Ovary (tissue), 7 donors: ENCODE measurements at regions not wholly inside any gene's neighbourhood (a gene's known extent, or its start where the extent isn't known, plus 50 kb on each side); places are given as distances from the start of the nearest gene placed in this dataset.

ENCODE experiments used
- DNase-seq, 5 donors: peaks; one replicate each; pipeline ENCODE4 v3.0.0-alpha.2; 2019 to 2020
- H3K27ac ChIP-seq, 2 donors: fragments of 200-600 bp; one replicate each; pipeline versions ENCODE4 v1.5.1 to v1.8.0; 2019 to 2022
- H3K27me3 ChIP-seq: fragments of 200-600 bp; one replicate; pipeline ENCODE4 v1.8.0; 2022
- H3K36me3 ChIP-seq: fragments of 200-600 bp; sonication (generic); one replicate; pipeline ENCODE4 v1.5.1; 2019
- H3K4me1 ChIP-seq: one replicate; pipeline ENCODE4 v1.8.1; 2013; ENCODE audit warnings: mild to moderate bottlenecking, moderate library complexity; ENCODE audit not compliant: insufficient read depth
- H3K4me3 ChIP-seq: fragments of 200-600 bp; sonication (generic); one replicate; pipeline ENCODE4 v1.5.1; 2017
- H3K9me3 ChIP-seq, 2 donors: fragments of 200-600 bp in 1 of 2; sonication (generic) in 1 of 2; one replicate each; pipeline versions ENCODE4 v1.5.1 to v1.8.1; 2013 to 2019; ENCODE audit warnings: mild to moderate bottlenecking in 1 of 2, moderate library complexity in 1 of 2
- EP300 ChIP-seq: sonication (generic); formaldehyde crosslinking; IDR thresholded peaks from one replicate; pipeline ENCODE4 v1.6.1; 2017; ENCODE audit warnings: antibody characterized with exemption
- POLR2A ChIP-seq: fragments of 450-650 bp; IDR thresholded peaks from one replicate; pipeline ENCODE4 v1.6.1; 2017; ENCODE audit warnings: antibody characterized with exemption, mild to moderate bottlenecking, moderate library complexity
- WGBS, 3 donors: extraction: QIAGEN DNeasy Blood & Tissue Kit in 1 of 3; methylation state at CpG; one replicate each; pipeline versions ENCODE4 v1.1.5 to v1.1.7; 2013 to 2017; 5-methylcytosine and 5-hydroxymethylcytosine counted together
- intact Hi-C, 4 donors: fragments of 100-400 bp; cut with DNase I; formaldehyde crosslinking; loops; one replicate each; pipeline versions ENCODE4 v1.11.0 to v1.15.1; 2022 to 2023
- TF ChIP-seq, protein P1 (sequence below), 3 donors: fragments of 450-650 bp in 2 of 3; fragments of 200-600 bp in 1 of 3; IDR thresholded peaks; one replicate each; pipeline versions ENCODE4 v1.5.1 to v1.8.0; 2016 to 2022; ENCODE audit warnings: antibody characterized with exemption in 3 of 3, mild to moderate bottlenecking in 1 of 3
- donor health status: DM: no; HTN: no; CAD: no; lungs with moderate emphysema.
- donor health status: DM: no; HTN: no; CAD: no.
- donor health status: Bipolar disorder and iron deficiency.
- donor health status: DM: no; HTN: no; CAD: no.
- donor health status: DM: yes; HTN: yes; CAD: no.

GRCh38 chr1:79215311-79215710, 208.8 kb upstream of the ADGRL4 start:
- no peaks in the 10 kb centered on the region for H3K4me1 ChIP-seq
- no peaks in the 10 kb centered on the region for H3K36me3 ChIP-seq
- intact Hi-C loops: no loop called here
- H3K27ac ChIP-seq: no peak overlapping the region
- no peaks in the 10 kb centered on the region for H3K27me3 ChIP-seq
- H3K9me3 ChIP-seq: no peaks in the 10 kb centered on the region
- no peak for DNase-seq
- 89 to 90% (median 90%) methylated on average over 4 of the region's 4 CpGs for WGBS, 3 donors
- H3K4me3 ChIP-seq: no peak overlapping the region
- TF ChIP-seq, protein P1, sequence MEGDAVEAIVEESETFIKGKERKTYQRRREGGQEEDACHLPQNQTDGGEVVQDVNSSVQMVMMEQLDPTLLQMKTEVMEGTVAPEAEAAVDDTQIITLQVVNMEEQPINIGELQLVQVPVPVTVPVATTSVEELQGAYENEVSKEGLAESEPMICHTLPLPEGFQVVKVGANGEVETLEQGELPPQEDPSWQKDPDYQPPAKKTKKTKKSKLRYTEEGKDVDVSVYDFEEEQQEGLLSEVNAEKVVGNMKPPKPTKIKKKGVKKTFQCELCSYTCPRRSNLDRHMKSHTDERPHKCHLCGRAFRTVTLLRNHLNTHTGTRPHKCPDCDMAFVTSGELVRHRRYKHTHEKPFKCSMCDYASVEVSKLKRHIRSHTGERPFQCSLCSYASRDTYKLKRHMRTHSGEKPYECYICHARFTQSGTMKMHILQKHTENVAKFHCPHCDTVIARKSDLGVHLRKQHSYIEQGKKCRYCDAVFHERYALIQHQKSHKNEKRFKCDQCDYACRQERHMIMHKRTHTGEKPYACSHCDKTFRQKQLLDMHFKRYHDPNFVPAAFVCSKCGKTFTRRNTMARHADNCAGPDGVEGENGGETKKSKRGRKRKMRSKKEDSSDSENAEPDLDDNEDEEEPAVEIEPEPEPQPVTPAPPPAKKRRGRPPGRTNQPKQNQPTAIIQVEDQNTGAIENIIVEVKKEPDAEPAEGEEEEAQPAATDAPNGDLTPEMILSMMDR (IDR thresholded peaks at IDR 0.05): no peak
- TF ChIP-seq POLR2A (no peak), EP300 (no peak)

GRCh38 chr1:79207786-79208185, 201.3 kb upstream of the ADGRL4 start:
- no peak for DNase-seq
- no peak overlapping the region for H3K4me3 ChIP-seq
- H3K27ac ChIP-seq: no peak overlapping the region
- intact Hi-C loops: no loop called here
- no peaks in the 10 kb centered on the region for H3K4me1 ChIP-seq
- TF ChIP-seq EP300 (no peak), POLR2A (no peak)
- TF ChIP-seq, protein P1 (IDR thresholded peaks at IDR 0.05): no peak
- 68 to 77% (median 77%) methylated on average over 4 of the region's 4 CpGs for WGBS, 3 donors
- no peaks in the 10 kb centered on the region for H3K9me3 ChIP-seq
- H3K36me3 ChIP-seq: no peaks in the 10 kb centered on the region
- no peaks in the 10 kb centered on the region for H3K27me3 ChIP-seq

DNA sequence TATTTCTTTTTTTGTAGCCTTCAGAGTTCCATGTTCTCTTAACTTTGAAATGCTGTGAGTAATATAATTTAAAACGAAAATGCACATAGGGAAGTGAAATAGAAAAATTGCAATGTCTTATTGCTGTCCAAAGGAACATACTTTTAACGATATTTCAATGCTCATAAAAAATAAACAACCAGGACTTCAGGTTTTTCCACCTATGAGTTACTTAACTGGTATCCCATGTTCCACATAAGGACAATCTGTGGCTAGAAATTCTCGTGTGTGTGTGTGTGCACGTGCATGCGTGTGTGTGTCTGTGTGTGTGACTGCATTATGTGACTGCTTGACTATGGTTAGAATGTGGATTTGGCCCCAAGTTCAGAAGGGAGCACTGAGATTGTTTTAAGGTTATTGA, 200.8 kb upstream of the ADGRL4 start:
- TF ChIP-seq, protein P1 (IDR thresholded peaks at IDR 0.05): no peak
- TF ChIP-seq EP300 (no peak), POLR2A (no peak)
- Histone ChIP-seq H3K27me3 (no peaks in the 10 kb centered on the region), H3K27ac (no peak overlapping the region), H3K36me3 (no peaks in the 10 kb centered on the region), H3K4me1 (no peaks in the 10 kb centered on the region), H3K4me3 (no peak overlapping the region), H3K9me3 (no peaks in the 10 kb centered on the region)
- intact Hi-C loops: no loop called here
- no peak for DNase-seq
- 84 to 89% (median 86%) methylated on average over 5 of the region's 5 CpGs for WGBS, 3 donors

- 47 to 55% (median 55%) methylated on average over 4 of the region's 4 CpGs for WGBS, 3 donors
- no peaks in the 10 kb centered on the region for H3K36me3 ChIP-seq
- intact Hi-C loops: no loop called here
- TF ChIP-seq, protein P1 (IDR thresholded peaks at IDR 0.05): no peak
- TF ChIP-seq EP300 (no peak), POLR2A (no peak)
- H3K27ac ChIP-seq: no peak overlapping the region
- H3K4me1 ChIP-seq: no peaks in the 10 kb centered on the region
- no peak overlapping the region for H3K4me3 ChIP-seq
- H3K9me3 ChIP-seq: no peaks in the 10 kb centered on the region
- no peaks in the 10 kb centered on the region for H3K27me3 ChIP-seq
- DNase-seq: no peak
Observed at GRCh38 chr1:79204779-79205479, 198.4 kb upstream of the ADGRL4 start.
